KMS-11 (cell line): ENCODE measurements at regions not wholly inside any gene's neighbourhood (a gene's known extent, or its start where the extent isn't known, plus 50 kb on each side); places are given as distances from the start of the nearest gene placed in this dataset.

Source experiments
- H2AFZ ChIP-seq: fragments of 200-600 bp; sonication (generic); 2 replicates; pipeline ENCODE4 v1.6.1; 2016; ENCODE audit warnings: antibody characterized with exemption, mixed run types, low read depth
- H3K27ac ChIP-seq: fragments of 200-600 bp; sonication (generic); 2 replicates; pipeline ENCODE4 v1.6.1; 2016; ENCODE audit warnings: mild to moderate bottlenecking, mixed run types
- H3K27me3 ChIP-seq: fragments of 200-600 bp; sonication (generic); 2 replicates; pipeline ENCODE4 v1.6.1; 2017; ENCODE audit warnings: mild to moderate bottlenecking, low read depth, mixed run types, moderate library complexity; ENCODE audit not compliant: insufficient read depth
- H3K36me3 ChIP-seq: fragments of 200-600 bp; sonication (generic); 2 replicates; pipeline ENCODE4 v1.6.1; 2017; ENCODE audit warnings: mild to moderate bottlenecking, mixed run types; ENCODE audit not compliant: insufficient read depth
- H3K4me1 ChIP-seq: fragments of 200-600 bp; sonication (generic); 2 replicates; pipeline ENCODE4 v1.6.1; 2016; ENCODE audit warnings: mild to moderate bottlenecking, low read depth, mixed run types; ENCODE audit not compliant: poor library complexity, severe bottlenecking
- H3K4me2 ChIP-seq: fragments of 200-600 bp; sonication (generic); 2 replicates; pipeline ENCODE4 v1.7.0; 2016; ENCODE audit warnings: mild to moderate bottlenecking, mixed run types
- H3K4me3 ChIP-seq: fragments of 200-600 bp; sonication (generic); IDR thresholded peaks from 2 replicates; pipeline ENCODE4 v1.6.1; 2017; ENCODE audit warnings: low read depth, low read length, mixed read lengths; ENCODE audit not compliant: insufficient read depth
- H3K79me2 ChIP-seq: fragments of 200-600 bp; sonication (generic); 2 replicates; pipeline ENCODE4 v1.6.1; 2016; ENCODE audit warnings: low read depth, mixed run types; ENCODE audit not compliant: insufficient read depth
- H3K9ac ChIP-seq: fragments of 200-600 bp; sonication (generic); 2 replicates; pipeline ENCODE4 v1.6.1; 2016; ENCODE audit warnings: mild to moderate bottlenecking, mixed run types
- H4K20me1 ChIP-seq: fragments of 200-600 bp; sonication (generic); 2 replicates; pipeline ENCODE4 v1.6.1; 2016; ENCODE audit warnings: mild to moderate bottlenecking, mixed run types; ENCODE audit not compliant: insufficient read depth
- TF ChIP-seq, protein P1 (sequence below): fragments of 200-600 bp; sonication (generic); conservative IDR thresholded peaks from 2 replicates; pipeline ENCODE4 v1.6.1; 2017; ENCODE audit warnings: low read depth, mild to moderate bottlenecking, antibody characterized with exemption, low read length, moderate library complexity, mixed read lengths

DNA sequence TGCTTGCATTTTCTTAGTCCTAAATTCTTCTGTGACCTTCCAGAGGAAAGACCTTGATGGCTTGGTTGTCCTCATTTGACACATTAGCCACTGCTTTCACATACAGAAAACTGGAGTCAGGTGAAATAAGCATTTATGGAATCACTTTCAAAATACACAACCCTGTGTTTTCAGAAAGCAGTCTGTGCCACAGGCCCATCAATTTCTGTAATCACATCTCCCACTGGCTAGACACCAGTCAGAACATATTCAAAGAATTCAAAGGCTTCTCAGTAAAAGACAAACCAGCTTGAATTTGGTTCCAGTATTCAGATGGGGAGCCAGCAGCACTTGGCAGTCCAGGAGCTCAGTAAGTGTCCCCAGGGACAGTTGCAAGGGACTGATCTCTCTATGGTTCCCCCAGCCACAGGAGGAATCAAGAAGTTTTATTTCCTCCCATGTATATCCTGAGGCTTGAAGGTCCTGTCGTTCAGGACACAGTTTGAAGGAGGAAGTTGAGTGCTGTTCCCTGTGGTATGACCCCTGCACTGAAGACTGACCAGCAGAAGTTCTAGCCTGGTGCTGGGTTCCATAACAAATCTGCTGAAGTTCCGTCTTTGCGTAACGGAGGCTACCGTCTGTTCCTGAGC is 214.3 kb downstream of the FOXO1 start:
- no peaks in the 10 kb centered on the region for H4K20me1 ChIP-seq
- H3K79me2 ChIP-seq = no peaks in the 10 kb centered on the region
- no peaks in the 10 kb centered on the region for H3K36me3 ChIP-seq
- no peak overlapping the region for H3K4me3 ChIP-seq
- no peaks in the 10 kb centered on the region for H3K4me1 ChIP-seq
- no peak overlapping the region for H3K27ac ChIP-seq
- H3K4me2 ChIP-seq = no peak overlapping the region
- no peaks in the 10 kb centered on the region for H3K27me3 ChIP-seq
- H3K9ac ChIP-seq = no peak overlapping the region
- TF ChIP-seq, protein P1, sequence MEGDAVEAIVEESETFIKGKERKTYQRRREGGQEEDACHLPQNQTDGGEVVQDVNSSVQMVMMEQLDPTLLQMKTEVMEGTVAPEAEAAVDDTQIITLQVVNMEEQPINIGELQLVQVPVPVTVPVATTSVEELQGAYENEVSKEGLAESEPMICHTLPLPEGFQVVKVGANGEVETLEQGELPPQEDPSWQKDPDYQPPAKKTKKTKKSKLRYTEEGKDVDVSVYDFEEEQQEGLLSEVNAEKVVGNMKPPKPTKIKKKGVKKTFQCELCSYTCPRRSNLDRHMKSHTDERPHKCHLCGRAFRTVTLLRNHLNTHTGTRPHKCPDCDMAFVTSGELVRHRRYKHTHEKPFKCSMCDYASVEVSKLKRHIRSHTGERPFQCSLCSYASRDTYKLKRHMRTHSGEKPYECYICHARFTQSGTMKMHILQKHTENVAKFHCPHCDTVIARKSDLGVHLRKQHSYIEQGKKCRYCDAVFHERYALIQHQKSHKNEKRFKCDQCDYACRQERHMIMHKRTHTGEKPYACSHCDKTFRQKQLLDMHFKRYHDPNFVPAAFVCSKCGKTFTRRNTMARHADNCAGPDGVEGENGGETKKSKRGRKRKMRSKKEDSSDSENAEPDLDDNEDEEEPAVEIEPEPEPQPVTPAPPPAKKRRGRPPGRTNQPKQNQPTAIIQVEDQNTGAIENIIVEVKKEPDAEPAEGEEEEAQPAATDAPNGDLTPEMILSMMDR = no peak
- H2AFZ ChIP-seq = no peak overlapping the region

DNA sequence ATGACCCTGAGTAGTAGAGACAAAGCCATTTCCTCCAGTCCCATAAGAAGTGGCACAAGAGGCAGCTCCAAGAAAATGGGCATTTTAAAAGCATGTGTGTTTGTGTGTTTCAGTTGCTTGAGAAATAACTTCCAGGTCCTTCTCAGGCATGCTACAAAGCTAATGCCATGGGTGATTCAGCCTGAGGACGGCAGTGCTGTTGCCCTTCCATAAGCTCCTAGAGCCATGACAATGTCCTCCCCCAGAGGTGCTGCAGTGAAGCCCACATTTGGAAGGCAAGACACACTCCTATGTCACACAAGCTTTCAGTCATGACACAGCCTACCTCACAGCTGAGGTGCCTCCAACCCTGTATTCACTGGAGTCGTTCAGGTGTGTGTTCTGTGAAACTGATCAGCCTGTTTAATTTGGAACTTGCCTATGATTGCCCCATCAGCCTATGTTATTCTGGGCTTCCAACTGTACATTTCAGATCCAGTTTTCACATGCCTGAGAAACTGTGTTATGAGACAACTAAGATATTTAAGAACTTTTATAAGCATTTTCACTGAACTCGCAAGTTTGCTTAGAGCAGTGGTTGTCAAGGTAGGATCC is 213.6 kb downstream of the FOXO1 start:
- TF ChIP-seq, protein P1 = no peak
- no peak overlapping the region for H3K4me2 ChIP-seq
- H3K4me1 ChIP-seq = no peaks in the 10 kb centered on the region

DNA sequence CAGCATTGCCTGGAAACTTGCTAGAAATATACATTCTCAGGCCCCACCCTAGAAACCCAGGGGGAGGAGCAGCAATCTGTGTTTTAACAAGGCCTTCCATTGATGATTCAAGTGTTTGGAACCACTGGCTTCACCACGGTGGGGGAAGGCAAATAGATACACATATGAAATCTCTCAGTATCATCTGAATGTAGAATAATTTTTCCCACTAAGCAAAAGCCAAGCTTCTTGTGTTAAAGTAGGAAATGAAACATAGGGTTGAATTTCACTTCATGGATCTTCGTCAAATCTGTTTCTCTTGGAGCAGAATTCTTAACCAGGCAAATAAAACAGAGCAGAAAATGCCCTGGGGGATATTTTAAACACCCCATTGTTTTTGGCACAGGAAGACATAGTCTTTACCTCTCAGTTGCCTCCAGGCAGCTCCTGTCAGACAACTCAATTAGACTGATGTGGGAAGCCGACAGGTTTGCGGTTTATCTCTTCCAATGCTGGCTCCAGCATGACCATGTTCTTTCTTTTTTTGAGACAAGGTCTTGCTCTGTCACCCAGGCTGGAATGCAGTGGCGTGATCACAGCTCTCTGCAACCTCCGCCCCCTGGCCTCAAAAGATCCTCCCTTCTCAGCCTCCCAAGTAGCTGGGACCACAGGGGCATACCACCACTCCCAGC is 213.0 kb downstream of the FOXO1 start:
- H3K27ac ChIP-seq = no peak overlapping the region
- H3K4me1 ChIP-seq = no peaks in the 10 kb centered on the region
- H3K4me2 ChIP-seq = no peak overlapping the region

More for the DNA sequence above, 213.6 kb downstream of the FOXO1 start:
- no peaks in the 10 kb centered on the region for H3K27me3 ChIP-seq
- H3K4me3 ChIP-seq = no peak overlapping the region
- H3K27ac ChIP-seq = no peak overlapping the region
- no peak overlapping the region for H3K9ac ChIP-seq
- H3K36me3 ChIP-seq = no peaks in the 10 kb centered on the region
- H2AFZ ChIP-seq = no peak overlapping the region
- H3K79me2 ChIP-seq = no peaks in the 10 kb centered on the region
- H4K20me1 ChIP-seq = no peaks in the 10 kb centered on the region

DNA sequence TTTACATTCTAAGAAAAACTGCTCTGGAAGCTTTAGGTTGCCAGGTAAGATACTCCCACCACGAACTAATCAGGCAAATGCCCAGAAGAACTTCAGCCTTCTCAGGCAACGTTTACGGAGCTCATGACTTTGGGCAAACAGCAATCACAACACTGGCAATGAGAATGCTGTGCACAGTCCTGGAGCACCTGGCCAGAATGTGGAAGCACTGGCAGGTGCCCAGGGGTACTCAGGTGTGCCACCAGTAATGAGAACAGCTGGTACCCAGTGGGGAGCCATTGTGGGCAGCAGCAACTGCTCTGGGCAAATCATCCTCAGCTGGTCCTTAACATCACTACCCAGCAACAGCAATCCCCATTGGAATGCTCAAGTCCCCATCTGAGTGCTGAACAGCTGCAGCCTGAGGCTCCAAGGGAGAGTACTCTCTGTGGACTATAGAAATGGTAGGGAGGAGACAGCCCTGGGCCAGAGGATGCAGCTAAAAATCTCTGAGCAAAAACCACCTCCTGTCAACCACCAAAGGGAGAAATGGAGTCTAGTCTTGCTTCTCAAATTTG is 210.0 kb downstream of the FOXO1 start:
- Histone ChIP-seq H3K4me3 (no peak overlapping the region), H3K36me3 (no peaks in the 10 kb centered on the region), H3K27me3 (no peaks in the 10 kb centered on the region), H3K4me1 (no peaks in the 10 kb centered on the region), H3K27ac (no peak overlapping the region), H3K4me2 (no peak overlapping the region), H3K79me2 (no peaks in the 10 kb centered on the region), H2AFZ (no peak overlapping the region), H3K9ac (no peak overlapping the region), H4K20me1 (no peaks in the 10 kb centered on the region)
- TF ChIP-seq, protein P1 = no peak

More for the DNA sequence above, 213.0 kb downstream of the FOXO1 start:
- no peak overlapping the region for H3K4me3 ChIP-seq
- H2AFZ ChIP-seq = no peak overlapping the region
- H3K79me2 ChIP-seq = no peaks in the 10 kb centered on the region
- TF ChIP-seq, protein P1 = no peak
- no peaks in the 10 kb centered on the region for H3K27me3 ChIP-seq
- H3K36me3 ChIP-seq = no peaks in the 10 kb centered on the region
- no peaks in the 10 kb centered on the region for H4K20me1 ChIP-seq
- no peak overlapping the region for H3K9ac ChIP-seq
